Naive thymus-derived CD4-positive, alpha-beta T cell (primary cell): ENCODE measurements at regions not wholly inside any gene's neighbourhood (a gene's known extent, or its start where the extent isn't known, plus 50 kb on each side); places are given as distances from the start of the nearest gene placed in this dataset.

Experiments
- ATAC-seq: fragments of 150-1000 bp; cut with Tn5 transposase; 2 replicates; pipeline ENCODE4 v1.10.0; 2021; ENCODE audit warnings: mild to moderate bottlenecking, moderate library complexity
- CTCF ChIA-PET: fragments of 350-600 bp; sonication (Branson Sonifier 250); formaldehyde crosslinking; loops from one replicate; lab custom pipeline; 2021; ENCODE audit warnings: antibody characterized with exemption; lab: Charles Lee
- POLR2A ChIA-PET: fragments of 350-600 bp; sonication (Branson Sonifier 250); formaldehyde crosslinking; loops from one replicate; lab custom pipeline; 2021; ENCODE audit warnings: antibody characterized with exemption, inconsistent platforms; lab: Charles Lee
- DNase-seq, 9 donors: peaks; one replicate each; pipeline versions ENCODE4 v3.0.0 to v3.0.0-alpha.2; 2020 to 2022; ENCODE audit warnings: mixed read lengths in 1 of 9
- H3K27ac ChIP-seq: one replicate; pipeline ENCODE4 v1.7.0; 2013; ENCODE audit warnings: mild to moderate bottlenecking, low read depth, low read length, moderate library complexity
- H3K27me3 ChIP-seq, 2 donors: one replicate each; pipeline ENCODE4 v1.7.0; 2013; ENCODE audit warnings: low read length in 2 of 2, mild to moderate bottlenecking in 2 of 2, moderate library complexity in 2 of 2; ENCODE audit not compliant: control insufficient read depth in 2 of 2, insufficient read depth in 2 of 2
- H3K36me3 ChIP-seq, 3 experiments: 1 replicate in 2 of 3; 2 replicates in 1 of 3; pipeline ENCODE4 v1.7.0; 2013; ENCODE audit warnings: low read length in 3 of 3, mild to moderate bottlenecking in 3 of 3, moderate library complexity in 1 of 3; ENCODE audit not compliant: insufficient read depth in 3 of 3, control insufficient read depth in 2 of 3
- H3K4me1 ChIP-seq, 2 donors: one replicate each; pipeline ENCODE4 v1.7.0; 2013; ENCODE audit warnings: low read length in 2 of 2, mild to moderate bottlenecking in 2 of 2, moderate library complexity in 1 of 2; ENCODE audit not compliant: control insufficient read depth in 2 of 2, insufficient read depth in 2 of 2
- H3K4me3 ChIP-seq: 2 replicates; pipeline ENCODE4 v1.7.0; 2013; ENCODE audit warnings: mild to moderate bottlenecking, low read length
- H3K9me3 ChIP-seq, 3 experiments: 1 replicate in 2 of 3; 2 replicates in 1 of 3; pipeline ENCODE4 v1.7.0; 2013; ENCODE audit warnings: low read length in 3 of 3; ENCODE audit not compliant: control insufficient read depth in 2 of 3
- H3K27ac Mint-ChIP-seq, 9 donors: one replicate each; pipeline ENCODE4 v1.8.0; 2020 to 2022; ENCODE audit warnings: mixed read lengths in 9 of 9, mild to moderate bottlenecking in 8 of 9, moderate library complexity in 5 of 9, inconsistent platforms in 2 of 9
- H3K27me3 Mint-ChIP-seq, 5 donors: one replicate each; pipeline ENCODE4 v1.8.0; 2021 to 2022; ENCODE audit warnings: mixed read lengths in 5 of 5, mild to moderate bottlenecking in 1 of 5
- H3K36me3 Mint-ChIP-seq, 5 donors: one replicate each; pipeline ENCODE4 v1.8.0; 2020 to 2022; ENCODE audit warnings: mixed read lengths in 5 of 5, mild to moderate bottlenecking in 3 of 5, inconsistent platforms in 1 of 5
- H3K4me1 Mint-ChIP-seq, 7 donors: one replicate each; pipeline ENCODE4 v1.8.0; 2020 to 2022; ENCODE audit warnings: mixed read lengths in 7 of 7, mild to moderate bottlenecking in 3 of 7, inconsistent platforms in 1 of 7
- H3K4me3 Mint-ChIP-seq, 10 donors: one replicate each; pipeline ENCODE4 v1.8.0; 2020 to 2022; ENCODE audit warnings: mild to moderate bottlenecking in 10 of 10, mixed read lengths in 10 of 10, moderate library complexity in 6 of 10, inconsistent platforms in 2 of 10
- H3K9me3 Mint-ChIP-seq, 11 donors: one replicate each; pipeline ENCODE4 v1.8.0; 2020 to 2022; ENCODE audit warnings: mixed read lengths in 11 of 11, mild to moderate bottlenecking in 4 of 11, inconsistent platforms in 1 of 11, moderate library complexity in 1 of 11
- intact Hi-C, 2 donors: fragments of 100-400 bp; cut with micrococcal nuclease; formaldehyde crosslinking; loops; one replicate each; pipeline ENCODE4 v1.15.1; 2023

GRCh38 chr2:153140498-153140897 lies 338.1 kb downstream of the RPRM start:
- Histone ChIP-seq H3K27ac (no peak overlapping the region), H3K27me3 (no peaks in the 10 kb centered on the region), H3K4me1 (no peaks in the 10 kb centered on the region), H3K9me3 (no peaks in the 10 kb centered on the region), H3K36me3 (no peaks in the 10 kb centered on the region), H3K4me3 (no peak overlapping the region)
- Mint-ChIP-seq H3K4me3 (no peak overlapping the region), H3K27me3 (no peaks in the 10 kb centered on the region), H3K9me3 (peaks cover 0 to 14% (median 0%) of the 10 kb centered on the region in 11 donors), H3K27ac (no peak overlapping the region), H3K4me1 (no peaks in the 10 kb centered on the region), H3K36me3 (no peaks in the 10 kb centered on the region)
- ATAC-seq (no peak), DNase-seq (no peak)
- intact Hi-C loops: no loop called here
- POLR2A ChIA-PET: no interaction called here
- CTCF ChIA-PET: no interaction called here

DNA sequence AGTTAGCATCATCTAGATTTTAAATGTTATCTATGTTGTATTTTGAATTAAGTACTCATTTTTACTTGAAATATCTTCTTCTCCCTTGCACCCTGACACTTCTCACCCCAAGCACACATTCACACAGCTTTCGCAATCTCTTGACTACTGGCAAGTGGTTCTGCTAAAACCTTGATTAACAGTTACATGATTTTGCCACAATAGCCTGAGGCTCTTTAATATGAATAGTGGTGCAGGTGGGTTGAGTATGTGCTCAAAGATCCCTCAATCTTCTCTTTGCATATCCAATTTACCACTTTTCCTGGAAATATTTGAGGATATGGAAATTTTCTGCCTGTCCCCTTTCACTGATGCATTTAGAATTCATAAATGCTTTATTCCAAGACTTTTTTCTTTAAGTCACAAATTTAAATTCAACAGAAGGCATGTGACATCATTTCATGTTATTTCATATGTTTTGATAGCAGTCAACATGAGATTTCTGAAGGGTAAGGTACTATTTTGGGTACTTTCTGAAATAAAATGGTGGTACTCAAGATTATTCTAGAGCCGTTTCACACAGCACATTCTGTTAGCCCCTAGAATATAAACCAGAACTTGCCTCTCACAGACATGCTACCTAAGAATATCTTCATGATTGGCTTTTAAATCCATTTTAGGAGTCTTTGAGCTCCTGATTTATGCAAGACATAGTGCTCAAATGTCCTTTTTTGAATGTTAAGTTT lies 339.7 kb downstream of the RPRM start:
- peaks cover 0 to 14% (median 0%) of the 10 kb centered on the region in 11 donors for H3K9me3 Mint-ChIP-seq
- Histone ChIP-seq H3K36me3 (no peaks in the 10 kb centered on the region), H3K27me3 (no peaks in the 10 kb centered on the region), H3K4me1 (no peaks in the 10 kb centered on the region), H3K4me3 (no peak overlapping the region), H3K27ac (no peak overlapping the region), H3K9me3 (no peaks in the 10 kb centered on the region)
- H3K27me3 Mint-ChIP-seq: no peaks in the 10 kb centered on the region
- ATAC-seq (no peak), DNase-seq (no peak)
- H3K36me3 Mint-ChIP-seq: no peaks in the 10 kb centered on the region
- CTCF ChIA-PET: no interaction called here
- POLR2A ChIA-PET: no interaction called here
- H3K27ac Mint-ChIP-seq: no peak overlapping the region
- intact Hi-C loops: no loop called here
- H3K4me3 Mint-ChIP-seq: no peak overlapping the region
- no peaks in the 10 kb centered on the region for H3K4me1 Mint-ChIP-seq

GRCh38 chr2:153136216-153136615 lies 342.3 kb downstream of the RPRM start:
- Mint-ChIP-seq H3K9me3 (peaks cover 0 to 5% (median 0%) of the 10 kb centered on the region in 11 donors), H3K4me1 (no peaks in the 10 kb centered on the region), H3K27ac (no peak overlapping the region), H3K36me3 (no peaks in the 10 kb centered on the region), H3K27me3 (no peaks in the 10 kb centered on the region), H3K4me3 (no peak overlapping the region)
- ChIA-PET CTCF (no interaction called here), POLR2A (no interaction called here)
- no peak for DNase-seq
- intact Hi-C loops: no loop called here
- Histone ChIP-seq H3K9me3 (no peaks in the 10 kb centered on the region), H3K36me3 (no peaks in the 10 kb centered on the region), H3K27me3 (no peaks in the 10 kb centered on the region), H3K4me3 (no peak overlapping the region), H3K4me1 (no peaks in the 10 kb centered on the region), H3K27ac (no peak overlapping the region)
- no peak for ATAC-seq

DNA sequence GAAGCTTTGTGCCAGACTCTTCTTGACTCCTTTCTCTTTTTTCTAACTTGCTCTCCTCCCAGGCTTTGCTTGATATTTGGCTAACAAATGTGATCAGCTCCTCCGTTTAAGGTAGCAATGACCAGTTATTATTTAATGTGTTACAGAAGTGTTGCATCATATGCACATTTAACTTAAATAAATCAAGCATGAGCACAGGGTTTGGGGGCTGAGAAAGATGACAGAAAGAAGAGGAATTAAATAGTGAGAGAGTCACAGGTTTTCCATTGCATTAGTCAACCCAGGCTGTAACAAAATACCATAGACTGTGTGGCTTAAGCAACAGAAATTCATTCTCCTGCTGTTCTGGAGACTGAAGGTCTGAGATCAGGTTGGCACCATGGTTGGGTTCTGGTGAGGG lies 343.8 kb downstream of the RPRM start:
- Mint-ChIP-seq H3K27me3 (no peaks in the 10 kb centered on the region), H3K4me3 (no peak overlapping the region), H3K27ac (no peak overlapping the region), H3K36me3 (no peaks in the 10 kb centered on the region), H3K9me3 (peaks cover 0 to 12% (median 0%) of the 10 kb centered on the region in 11 donors), H3K4me1 (no peaks in the 10 kb centered on the region)
- Histone ChIP-seq H3K4me1 (no peaks in the 10 kb centered on the region), H3K36me3 (no peaks in the 10 kb centered on the region), H3K27me3 (no peaks in the 10 kb centered on the region), H3K27ac (no peak overlapping the region), H3K9me3 (no peaks in the 10 kb centered on the region), H3K4me3 (no peak overlapping the region)
- ChIA-PET CTCF (no interaction called here), POLR2A (no interaction called here)
- no peak for ATAC-seq
- intact Hi-C loops: no loop called here
- DNase-seq: no peak

- no peak for DNase-seq
- Histone ChIP-seq H3K9me3 (no peaks in the 10 kb centered on the region), H3K27me3 (no peaks in the 10 kb centered on the region), H3K27ac (no peak overlapping the region), H3K36me3 (no peaks in the 10 kb centered on the region), H3K4me3 (no peak overlapping the region), H3K4me1 (no peaks in the 10 kb centered on the region)
- no peak overlapping the region for H3K4me3 Mint-ChIP-seq
- H3K27ac Mint-ChIP-seq: no peak overlapping the region
- CTCF ChIA-PET: no interaction called here
- ATAC-seq: no peak
- H3K9me3 Mint-ChIP-seq: peaks cover 0 to 12% (median 0%) of the 10 kb centered on the region in 11 donors
- no peaks in the 10 kb centered on the region for H3K4me1 Mint-ChIP-seq
- H3K27me3 Mint-ChIP-seq: no peaks in the 10 kb centered on the region
- intact Hi-C loops: no loop called here
- no peaks in the 10 kb centered on the region for H3K36me3 Mint-ChIP-seq
- POLR2A ChIA-PET: no interaction called here
Measured at GRCh38 chr2:153133716-153134115, 344.8 kb downstream of the RPRM start.

GRCh38 chr2:153132418-153132817 lies 346.1 kb downstream of the RPRM start:
- no peak for ATAC-seq
- Mint-ChIP-seq H3K9me3 (peaks cover 0 to 12% (median 0%) of the 10 kb centered on the region in 11 donors), H3K27ac (no peak overlapping the region), H3K36me3 (no peaks in the 10 kb centered on the region), H3K27me3 (no peaks in the 10 kb centered on the region), H3K4me3 (no peak overlapping the region), H3K4me1 (no peaks in the 10 kb centered on the region)
- Histone ChIP-seq H3K27ac (no peak overlapping the region), H3K27me3 (no peaks in the 10 kb centered on the region), H3K4me3 (no peak overlapping the region), H3K4me1 (no peaks in the 10 kb centered on the region), H3K9me3 (no peaks in the 10 kb centered on the region), H3K36me3 (no peaks in the 10 kb centered on the region)
- ChIA-PET CTCF (no interaction called here), POLR2A (no interaction called here)
- intact Hi-C loops: no loop called here
- DNase-seq: no peak

- ChIA-PET CTCF (no interaction called here), POLR2A (no interaction called here)
- Histone ChIP-seq H3K27me3 (no peaks in the 10 kb centered on the region), H3K27ac (no peak overlapping the region), H3K36me3 (no peaks in the 10 kb centered on the region), H3K4me1 (no peaks in the 10 kb centered on the region), H3K9me3 (no peaks in the 10 kb centered on the region), H3K4me3 (no peak overlapping the region)
- Mint-ChIP-seq H3K4me1 (no peaks in the 10 kb centered on the region), H3K27me3 (peaks cover 0 to 5% (median 0%) of the 10 kb centered on the region in 5 donors), H3K27ac (no peak overlapping the region), H3K9me3 (peaks cover 0 to 10% (median 0%) of the 10 kb centered on the region in 11 donors), H3K4me3 (no peak overlapping the region), H3K36me3 (no peaks in the 10 kb centered on the region)
- DNase-seq (no peak), ATAC-seq (no peak)
- intact Hi-C loops: no loop called here
Measured at GRCh38 chr2:153115141-153115540, 363.4 kb downstream of the RPRM start.
